GM18517 (cell line): ENCODE measurements at regions not wholly inside any gene's neighbourhood (a gene's known extent, or its start where the extent isn't known, plus 50 kb on each side); places are given as distances from the start of the nearest gene placed in this dataset.

Experiments
- ATAC-seq: cut with Tn5 transposase; IDR thresholded peaks from one replicate; pipeline ENCODE4 v1.9.1; 2021; ENCODE audit warnings: mild to moderate bottlenecking, moderate library complexity; ENCODE audit not compliant: unreplicated experiment

DNA sequence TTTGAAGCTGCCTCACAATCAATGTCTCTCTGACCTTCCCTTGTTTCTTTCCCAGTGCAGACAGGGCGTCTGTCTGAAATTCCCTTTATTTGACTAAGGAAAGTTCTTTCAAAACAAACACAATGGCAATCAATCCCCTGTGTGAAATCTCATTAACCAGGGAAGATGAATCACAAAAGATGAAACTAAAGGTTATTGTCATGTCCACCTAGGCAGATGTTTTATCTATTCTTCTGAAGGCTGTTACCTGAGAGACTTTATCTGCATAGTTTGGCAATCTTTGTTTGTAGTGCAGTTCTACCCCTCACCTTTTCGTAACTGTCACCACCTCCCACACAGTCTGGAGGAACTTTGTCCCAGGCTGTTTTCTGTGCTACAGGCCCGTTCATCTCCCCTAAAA is 217.5 kb upstream of the RIOK2 start:
- no peak for ATAC-seq

DNA sequence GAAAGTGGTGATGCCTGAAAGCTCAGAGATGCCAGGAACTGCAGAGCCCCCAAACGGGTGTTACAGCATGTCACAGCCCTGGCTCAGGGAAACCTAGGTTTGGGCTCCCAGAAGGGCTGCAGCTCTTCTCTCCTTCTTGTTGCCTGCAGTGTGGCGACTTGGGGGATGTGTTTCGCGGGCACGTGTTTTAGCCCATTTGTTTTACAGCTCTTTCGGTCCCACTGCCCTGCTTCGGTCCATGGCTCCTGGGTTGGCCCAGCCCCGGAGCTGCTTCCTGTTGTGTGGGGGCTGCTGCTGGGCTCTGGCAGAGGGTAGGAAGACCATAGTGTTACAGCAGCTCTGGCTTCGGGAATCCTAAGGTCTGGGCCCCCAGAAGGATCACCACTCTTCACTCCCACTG is 222.9 kb upstream of the RIOK2 start:
- ATAC-seq, result no peak

DNA sequence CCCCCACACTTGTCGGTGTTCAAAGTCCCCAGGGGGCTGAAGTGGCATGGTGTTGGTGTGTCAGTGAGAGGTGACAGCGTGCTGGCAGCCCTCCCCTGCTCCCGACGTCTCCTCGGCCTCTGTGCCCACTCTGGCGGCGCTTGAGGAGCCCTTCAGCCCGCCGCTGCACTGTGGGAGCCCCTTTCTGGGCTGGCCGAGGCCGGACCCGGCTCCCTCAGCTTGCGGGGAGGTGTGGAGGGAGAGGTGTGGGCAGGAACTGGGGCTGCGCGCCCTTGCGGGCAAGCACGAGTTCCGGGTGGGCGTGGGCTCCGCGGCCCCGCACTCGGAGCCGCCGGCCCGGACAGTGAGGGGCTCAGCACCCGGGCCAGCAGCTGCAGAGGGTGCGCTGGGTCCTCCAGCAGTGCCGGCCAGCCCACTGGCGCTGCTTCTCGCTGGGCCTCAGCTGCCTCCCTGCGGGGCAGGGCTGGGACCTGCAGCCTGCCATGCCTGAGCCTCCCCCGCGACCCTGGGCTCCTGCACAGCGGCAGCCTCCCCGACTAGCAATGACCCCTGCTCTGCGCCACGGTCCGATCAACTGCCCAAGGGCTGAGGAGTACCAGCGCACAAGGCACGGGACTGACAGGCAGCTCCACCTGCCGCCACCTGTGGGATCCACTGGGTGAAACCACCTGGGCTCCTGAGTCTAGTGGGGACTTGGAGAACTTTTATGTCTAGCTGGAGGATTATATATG is 224.1 kb upstream of the RIOK2 start:
- no peak for ATAC-seq

DNA sequence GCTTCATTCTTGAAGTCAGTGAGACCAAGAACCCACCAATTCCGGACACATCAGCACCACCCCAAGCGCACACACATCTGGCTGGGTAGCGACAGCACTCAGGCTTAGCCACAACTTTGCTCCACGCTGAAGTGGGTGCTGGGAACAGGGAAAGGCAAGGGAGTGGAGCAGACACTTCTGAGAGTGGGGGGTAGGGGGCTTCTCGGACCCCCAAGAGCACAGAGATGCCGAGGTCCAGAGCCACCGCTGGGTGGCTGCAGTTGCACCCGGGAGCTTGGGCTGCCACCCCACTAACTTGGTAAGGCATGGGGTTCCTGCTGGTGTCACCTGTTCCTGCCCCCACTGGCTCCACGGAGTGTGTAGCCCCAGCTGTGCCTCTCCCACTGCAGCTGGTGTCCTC is 225.3 kb upstream of the RIOK2 start:
- ATAC-seq, result no peak

DNA sequence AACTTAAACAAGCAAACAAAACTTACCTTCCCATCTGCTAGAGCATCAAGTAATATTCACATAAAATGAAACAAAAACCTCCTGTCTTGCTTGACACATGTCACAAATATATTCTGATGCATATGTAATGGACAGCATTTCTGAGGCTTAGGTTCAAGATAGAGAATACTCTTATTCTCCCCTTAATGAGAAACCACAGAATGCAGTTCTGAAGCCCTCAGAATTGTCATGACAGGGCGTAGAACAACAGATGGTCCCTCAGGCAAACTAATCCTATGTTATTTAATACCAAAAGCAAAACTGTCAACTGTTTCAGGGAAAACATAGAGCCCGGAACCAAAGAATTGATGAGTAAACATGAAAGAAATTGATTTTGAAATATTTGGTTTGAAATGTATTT is 229.9 kb upstream of the RIOK2 start:
- no peak for ATAC-seq

DNA sequence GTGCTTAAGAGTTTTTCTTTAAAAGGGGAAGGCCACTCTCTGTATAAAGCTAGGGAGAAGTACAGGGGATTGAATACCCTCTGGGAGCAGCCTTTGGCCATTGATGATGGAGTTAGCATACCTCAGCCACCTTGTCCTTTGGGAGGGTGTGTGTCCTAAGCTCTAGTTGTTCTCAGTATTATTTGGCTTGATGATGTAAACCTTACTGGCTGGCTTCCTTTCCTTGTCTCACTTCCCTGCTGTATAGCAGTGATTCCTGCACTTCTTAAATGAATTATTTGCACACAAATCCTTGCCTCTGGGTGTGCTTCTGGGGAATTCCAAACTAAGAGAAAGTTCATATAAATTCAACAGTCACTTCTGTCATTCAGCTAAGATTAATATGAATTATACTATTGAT is 234.9 kb upstream of the RIOK2 start:
- no peak for ATAC-seq

DNA sequence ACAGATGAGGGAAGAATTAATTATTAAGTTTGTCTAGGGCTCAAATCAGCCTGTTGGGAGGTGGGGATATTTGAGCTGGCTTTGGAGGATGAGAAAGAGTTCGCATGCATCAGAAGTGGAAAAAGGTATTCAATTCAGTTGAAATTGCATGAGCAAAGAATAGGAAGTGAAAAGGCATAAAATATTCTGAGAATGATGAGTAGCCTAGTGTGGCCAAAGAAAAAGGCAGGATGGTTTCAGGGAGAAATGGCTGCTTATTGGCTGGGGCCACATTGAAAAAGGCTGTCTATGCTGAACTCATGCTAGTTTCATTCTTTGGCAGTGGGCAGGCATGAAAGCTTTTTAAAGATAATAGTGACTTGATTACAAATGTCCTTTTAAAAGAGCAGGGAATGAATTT is 235.4 kb upstream of the RIOK2 start:
- ATAC-seq, result no peak

DNA sequence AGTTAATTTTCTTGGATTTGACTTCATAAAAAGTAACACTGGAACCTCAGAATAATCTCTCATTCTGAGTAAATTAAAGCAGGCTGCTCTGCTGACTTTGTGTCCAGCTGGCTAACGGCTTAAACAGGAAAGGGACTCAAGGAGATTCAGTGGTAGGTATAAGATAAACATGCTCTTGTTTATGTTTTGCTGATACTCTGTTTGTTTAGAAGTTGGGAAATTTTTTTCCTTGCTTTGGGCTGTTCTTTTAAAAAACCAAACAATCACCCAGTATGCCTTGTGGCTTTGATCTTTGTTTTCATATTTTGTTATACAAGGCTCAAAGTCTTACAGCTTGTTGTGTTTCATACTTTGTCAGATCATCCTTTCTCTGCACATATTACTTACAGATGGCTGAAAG is 237.6 kb upstream of the RIOK2 start:
- no peak for ATAC-seq

DNA sequence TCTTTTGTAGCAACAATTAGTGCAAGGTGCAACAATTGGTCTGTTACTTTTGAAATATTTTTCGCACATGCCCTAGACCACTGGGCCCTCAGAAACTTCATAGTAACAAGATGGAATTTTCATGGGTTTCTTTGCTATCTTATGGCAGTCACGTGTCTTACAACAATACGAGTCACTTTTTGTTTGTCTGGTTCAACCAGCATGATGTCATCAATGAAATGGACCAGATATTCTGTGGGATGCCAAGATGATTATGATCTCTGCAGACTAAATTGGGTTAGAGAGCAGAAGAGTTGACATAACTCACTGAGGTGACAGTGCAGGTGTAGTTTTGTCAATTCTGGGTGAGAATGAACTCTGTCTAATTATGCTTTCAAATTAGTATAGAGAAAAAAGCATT is 239.6 kb upstream of the RIOK2 start:
- ATAC-seq, result no peak

DNA sequence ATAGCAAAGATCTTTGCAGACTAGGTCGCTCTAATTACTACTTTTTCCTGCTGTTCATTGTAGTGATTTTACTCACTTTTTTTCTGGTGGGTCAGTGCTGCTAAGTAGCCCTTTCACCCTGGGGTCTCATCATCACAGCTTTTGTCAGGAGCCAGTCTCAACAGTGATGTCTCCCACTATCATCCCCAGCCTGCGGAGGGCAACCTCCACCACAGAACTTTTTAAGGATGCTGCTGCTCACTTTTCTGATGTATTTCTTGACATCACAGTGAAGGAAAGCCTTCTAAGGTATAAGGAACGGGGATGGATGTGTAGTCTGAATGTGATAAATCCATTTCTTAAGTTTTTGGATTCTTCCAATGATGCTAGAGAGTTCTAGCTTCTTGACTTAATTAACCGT is 242.5 kb upstream of the RIOK2 start:
- no peak for ATAC-seq

DNA sequence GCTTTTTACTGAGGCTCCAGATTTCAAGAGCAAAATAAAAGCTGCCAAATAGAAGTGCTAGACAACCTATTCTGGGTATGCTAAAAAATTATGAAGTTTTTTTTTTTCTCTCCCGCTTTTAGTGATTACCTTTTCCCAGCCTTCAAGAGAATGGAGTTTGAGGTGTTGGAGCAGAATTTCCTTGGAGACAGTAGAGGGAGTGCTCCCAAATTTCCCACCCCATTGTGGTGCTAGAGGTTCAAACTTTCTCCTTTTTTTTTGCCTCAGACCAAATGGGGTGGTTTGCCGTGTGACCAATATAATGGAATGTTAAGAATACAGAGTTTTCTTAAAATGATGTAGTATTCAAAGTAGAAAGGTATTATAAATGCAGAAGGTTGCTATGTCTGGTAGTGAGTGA is 244.2 kb upstream of the RIOK2 start:
- no peak for ATAC-seq

DNA sequence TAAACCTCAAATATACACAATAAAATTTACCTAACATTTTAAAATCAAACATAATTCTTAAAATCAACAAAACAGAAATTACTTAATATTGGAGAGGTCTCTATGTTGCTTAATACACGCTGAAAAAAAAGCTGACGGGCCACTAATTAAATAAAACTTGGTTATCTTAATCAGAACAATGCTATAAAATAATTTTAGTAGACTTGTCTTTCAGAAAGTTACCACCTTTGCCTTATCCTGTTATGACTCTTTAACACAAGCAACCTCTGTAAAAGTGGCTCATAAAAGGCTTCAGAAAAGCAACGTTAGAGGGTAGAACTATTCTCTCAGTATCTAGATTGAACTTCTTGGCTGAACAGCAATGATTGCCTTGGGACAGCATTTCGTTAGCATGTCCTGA is 251.0 kb upstream of the RIOK2 start:
- ATAC-seq, result no peak

DNA sequence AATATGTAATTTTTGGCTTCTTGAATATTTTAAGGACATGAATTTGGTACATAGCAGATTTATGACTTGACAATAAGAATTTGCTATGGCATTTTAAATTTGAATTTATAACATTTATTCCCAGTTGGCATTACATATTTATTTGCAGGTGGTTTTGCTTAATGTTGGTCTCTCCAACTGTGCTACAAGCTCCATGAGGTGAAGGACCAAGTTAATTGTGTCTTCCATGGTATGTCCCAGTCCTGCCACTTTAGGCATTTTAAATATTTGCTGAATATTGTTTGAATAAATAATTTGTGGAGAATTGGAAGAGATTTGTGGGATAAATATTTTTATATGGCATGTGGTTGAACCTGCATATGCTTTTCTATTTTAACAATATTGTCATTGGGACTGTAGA is 253.4 kb upstream of the RIOK2 start:
- no peak for ATAC-seq

DNA sequence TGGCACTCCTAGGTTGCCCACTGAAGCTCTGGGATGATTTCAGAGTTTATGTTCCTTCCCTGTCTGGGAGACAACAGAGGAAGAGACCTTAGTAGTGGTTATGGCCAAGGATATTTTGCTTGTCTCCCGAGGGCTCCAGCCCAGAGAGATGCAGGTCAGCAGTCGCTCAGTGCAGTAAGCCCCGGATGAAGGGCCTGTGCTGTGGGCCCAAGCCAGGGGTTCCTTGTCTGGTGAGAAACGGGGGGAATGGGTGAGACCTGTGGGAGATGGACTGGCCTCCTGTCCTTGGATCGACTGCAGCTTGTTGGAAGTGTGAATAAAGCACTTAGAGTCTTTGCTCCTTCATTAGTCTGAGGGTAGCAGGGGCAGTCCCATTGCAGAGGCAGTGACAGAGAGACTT is 260.7 kb upstream of the RIOK2 start:
- no peak for ATAC-seq

DNA sequence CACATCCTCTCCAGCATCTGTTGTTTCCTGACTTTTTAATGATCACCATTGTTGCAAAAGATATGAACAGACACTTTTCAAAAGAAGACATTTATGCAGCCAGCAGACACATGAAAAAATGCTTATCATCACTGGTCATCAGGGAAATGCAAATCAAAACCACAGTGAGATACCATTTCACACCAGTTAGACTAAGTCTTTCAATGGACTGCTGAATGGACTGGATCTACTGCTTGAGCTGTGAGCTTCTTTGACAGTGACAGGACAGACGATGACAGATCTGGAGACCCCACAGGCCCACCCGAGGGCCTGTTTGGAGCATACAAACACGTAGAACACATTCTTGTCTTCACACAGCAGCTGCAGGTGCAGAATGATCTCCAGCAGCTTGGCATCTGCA is 266.1 kb upstream of the RIOK2 start:
- no peak for ATAC-seq

DNA sequence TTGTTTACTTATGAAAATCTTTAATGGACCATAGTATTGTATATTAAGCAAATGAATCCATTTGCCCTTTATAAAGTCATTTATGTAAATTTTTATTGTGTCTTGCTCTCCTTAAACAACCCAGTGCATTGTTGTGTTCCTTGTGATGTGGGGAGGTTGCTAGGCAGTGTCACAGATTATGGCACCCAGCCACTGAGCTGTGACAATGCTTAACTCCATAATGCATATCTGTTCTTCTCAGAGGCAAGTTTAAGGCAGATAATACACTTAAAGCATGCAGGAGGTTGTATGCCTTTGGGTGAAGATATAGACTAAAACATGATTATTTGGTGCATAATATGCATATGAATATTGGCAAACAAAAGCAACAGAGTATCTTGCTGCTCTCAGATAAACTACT is 269.6 kb upstream of the RIOK2 start:
- no peak for ATAC-seq

DNA sequence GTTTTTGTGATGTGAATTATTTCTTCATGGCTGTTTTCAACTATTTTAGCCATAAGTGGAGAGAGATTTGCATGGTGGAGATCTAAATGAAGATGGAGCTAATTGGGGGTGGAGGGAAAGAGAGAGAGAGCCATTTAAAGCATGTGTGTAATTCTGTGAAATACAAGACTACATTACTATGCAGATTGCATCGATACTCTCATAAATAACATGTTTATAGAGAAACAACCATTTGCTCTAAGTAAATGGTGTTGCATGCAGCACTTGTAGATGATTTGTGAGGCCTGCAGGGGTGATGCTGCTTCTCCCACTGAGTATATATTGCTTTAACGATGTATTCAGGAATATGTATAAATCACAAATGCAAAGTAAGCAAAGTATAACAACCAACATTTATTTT is 270.2 kb upstream of the RIOK2 start:
- no peak for ATAC-seq

DNA sequence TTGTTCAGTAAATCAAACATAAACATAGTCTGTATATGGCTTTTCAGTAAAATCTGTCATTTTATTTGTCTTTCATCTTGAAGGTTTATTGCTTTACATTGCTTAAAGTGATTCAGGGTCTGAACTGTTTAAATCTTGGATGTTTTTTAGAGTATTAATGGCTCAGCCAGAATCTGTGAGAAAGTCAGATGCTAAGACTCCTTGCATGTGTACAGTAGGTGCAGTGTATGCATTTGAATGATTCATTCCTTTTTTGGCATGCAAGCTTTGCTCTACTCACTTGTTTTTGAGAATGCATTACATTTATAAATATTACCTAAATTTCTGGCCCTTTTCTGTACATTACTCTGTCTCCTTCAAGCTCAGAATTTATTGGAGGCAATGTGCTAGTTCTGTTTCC is 271.0 kb upstream of the RIOK2 start:
- ATAC-seq, result no peak

DNA sequence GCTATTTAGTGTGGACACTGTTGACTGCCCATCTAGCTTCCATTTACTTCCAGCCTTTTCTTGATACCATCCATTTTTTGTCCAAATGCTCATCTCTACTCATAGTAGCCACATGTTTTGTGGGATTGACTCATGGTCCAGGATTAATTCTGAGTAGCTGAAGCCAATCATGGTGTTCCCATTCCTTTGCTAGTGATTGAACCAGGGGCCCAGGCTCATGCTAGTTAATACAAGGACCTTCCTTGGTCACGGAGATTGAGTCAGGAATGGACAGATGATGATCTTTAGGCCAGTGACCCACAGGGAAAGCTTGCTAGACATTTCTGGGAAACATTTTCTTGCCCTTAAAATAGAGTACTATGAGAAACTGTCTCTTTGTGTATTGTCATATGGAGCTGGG is 272.9 kb upstream of the RIOK2 start:
- ATAC-seq, result no peak

DNA sequence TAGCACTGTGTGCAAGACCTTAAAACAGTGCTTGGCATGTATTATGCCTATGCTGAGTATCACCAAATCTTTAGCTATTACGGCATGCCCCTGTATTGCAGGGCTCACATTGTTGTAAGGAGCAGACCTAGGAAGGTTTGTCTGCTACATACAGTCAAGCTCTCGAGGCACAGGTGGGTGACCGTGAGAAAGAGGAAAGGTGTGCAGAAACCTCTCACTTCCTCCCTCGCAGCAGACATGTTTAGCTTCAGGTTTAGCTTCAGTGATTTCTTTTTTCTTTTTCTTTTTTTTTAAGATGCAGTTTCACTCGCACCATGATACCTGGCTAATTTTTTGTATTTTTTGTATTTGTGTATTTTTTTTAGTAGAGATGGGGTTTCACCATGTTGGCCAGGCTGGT is 275.8 kb upstream of the RIOK2 start:
- ATAC-seq, result peak; percentile 65

DNA sequence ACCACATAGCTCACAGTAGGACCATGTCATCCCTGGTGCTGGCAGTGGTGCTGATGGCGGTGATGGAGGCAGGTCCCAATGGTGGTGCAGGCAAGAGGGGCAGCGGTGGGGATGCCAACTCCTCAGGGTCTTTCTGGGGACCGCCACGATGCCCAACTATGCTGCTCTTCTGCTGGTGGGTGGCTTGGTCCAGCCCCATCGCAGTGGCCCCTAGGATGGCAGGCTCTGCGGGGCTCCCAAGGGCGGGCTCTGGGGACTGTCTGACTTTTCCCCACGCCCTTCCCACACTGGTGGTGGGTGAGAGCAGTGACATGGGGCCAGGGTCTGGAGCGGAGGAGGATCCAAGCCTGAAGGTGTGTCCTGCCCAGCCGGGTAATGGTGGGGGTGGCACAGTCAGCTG is 288.9 kb upstream of the RIOK2 start:
- no peak for ATAC-seq

DNA sequence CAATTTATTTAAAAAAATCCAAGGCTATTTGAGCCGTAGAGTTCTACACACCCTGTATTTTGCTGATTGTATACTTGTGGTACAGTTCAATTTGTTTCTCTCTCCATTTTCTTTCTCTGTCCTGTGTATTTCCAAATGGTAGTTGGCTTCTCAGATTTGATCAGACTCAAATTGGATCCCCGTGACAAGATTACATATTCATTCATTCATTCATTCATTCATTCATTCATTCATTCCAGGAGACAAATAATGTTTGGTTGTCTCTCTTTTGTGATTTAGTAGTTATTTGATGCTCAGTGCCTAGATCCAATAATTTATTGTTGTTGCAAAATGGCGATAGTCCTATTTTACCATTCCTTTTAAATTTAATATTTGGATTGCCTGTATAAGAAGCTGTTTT is 292.8 kb upstream of the RIOK2 start:
- no peak for ATAC-seq

DNA sequence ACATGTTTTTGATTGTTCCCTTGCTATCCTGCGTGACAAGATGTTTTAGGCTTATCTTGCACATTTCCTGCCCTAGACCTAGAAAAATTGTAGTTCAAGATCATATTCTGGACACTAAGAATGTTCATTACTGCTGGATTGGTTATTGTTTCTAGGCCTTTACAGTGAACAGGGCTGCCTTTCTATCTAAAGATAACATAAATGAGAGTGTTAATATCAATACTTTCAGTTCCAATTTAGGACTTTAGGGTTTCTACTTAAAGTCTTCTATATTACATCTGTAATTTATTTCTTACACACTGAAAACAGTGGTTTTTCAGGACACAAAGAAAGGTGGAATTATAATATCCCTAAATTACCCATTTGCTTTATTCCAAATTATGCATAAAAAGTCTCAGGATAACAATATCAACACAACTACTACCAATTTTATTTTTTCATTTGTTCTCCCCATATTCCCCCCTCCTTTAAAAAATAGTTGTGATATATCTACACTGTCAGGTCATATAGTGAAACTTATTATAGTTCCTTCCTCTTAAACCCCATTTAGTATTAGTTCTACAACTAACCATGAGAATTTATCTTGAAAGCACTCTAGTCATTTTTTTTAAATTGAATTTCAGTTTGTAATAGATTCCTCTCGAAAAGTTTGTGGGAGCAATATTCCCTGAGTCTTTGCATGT is 293.9 kb upstream of the RIOK2 start:
- ATAC-seq, result peak; percentile 54
